ENCODE measurements at regions not wholly inside any gene's neighbourhood (a gene's known extent, or its start where the extent isn't known, plus 50 kb on each side); places are given as distances from the start of the nearest gene placed in this dataset.
A peak's percentile ranks its signal among the peaks of the same experiment; 100 is the strongest.

- no peak for ATAC-seq
Measured at GRCh38 chr9:129398961-129399633, 221.0 kb upstream of the IER5L start.

DNA sequence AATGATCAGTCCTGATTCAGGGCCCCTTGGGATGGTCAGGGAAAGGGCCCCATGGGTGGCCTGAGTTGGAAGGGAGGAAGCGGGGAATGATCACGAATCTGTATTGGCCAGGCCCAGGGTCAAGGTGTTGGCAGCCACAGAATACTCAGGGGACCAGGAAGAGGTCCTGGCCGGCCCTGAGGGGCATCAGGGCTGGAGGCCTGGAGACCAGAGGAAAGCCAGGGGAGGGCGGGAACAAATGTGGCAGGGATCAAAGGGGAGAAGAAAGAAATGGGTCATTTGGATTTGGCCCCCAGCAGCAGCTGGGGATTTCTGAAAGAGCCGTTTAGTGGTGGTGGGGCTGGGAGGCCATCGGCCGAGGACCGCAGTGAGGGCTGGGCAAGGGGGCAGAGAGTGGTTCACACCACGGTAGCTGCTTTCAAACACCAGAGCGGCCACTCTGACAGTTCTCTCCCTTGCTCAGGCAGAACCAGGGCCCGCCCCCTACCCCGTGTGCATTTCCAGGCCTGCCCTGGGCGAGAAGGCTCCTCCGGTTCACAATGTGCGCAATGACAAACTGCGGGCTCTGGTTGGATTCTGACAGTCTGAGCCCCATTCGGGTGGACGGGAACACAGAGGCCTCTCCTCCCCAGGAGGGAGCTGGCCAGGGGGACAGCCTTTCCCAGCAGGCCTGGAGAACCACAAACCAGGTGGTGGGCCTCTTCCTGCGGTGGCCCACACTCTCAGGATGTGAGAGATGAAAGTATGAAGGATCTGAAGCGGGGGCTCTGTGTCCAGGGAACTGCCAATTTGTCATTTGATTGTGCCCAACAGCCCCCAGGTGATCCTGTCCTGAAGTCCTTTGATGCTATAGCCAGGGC is 220.3 kb upstream of the IER5L start:
- ATAC-seq: no peak

GRCh38 chr9:129397335-129397734 is 219.3 kb upstream of the IER5L start:
- no peak for ATAC-seq

GRCh38 chr9:129396365-129396708 is 218.3 kb upstream of the IER5L start:
- ATAC-seq: no peak

- ATAC-seq: no peak
Measured at GRCh38 chr9:129395633-129396364, 217.7 kb upstream of the IER5L start.

- no peak for ATAC-seq
Measured at GRCh38 chr9:129394886-129395279, 216.8 kb upstream of the IER5L start.

DNA sequence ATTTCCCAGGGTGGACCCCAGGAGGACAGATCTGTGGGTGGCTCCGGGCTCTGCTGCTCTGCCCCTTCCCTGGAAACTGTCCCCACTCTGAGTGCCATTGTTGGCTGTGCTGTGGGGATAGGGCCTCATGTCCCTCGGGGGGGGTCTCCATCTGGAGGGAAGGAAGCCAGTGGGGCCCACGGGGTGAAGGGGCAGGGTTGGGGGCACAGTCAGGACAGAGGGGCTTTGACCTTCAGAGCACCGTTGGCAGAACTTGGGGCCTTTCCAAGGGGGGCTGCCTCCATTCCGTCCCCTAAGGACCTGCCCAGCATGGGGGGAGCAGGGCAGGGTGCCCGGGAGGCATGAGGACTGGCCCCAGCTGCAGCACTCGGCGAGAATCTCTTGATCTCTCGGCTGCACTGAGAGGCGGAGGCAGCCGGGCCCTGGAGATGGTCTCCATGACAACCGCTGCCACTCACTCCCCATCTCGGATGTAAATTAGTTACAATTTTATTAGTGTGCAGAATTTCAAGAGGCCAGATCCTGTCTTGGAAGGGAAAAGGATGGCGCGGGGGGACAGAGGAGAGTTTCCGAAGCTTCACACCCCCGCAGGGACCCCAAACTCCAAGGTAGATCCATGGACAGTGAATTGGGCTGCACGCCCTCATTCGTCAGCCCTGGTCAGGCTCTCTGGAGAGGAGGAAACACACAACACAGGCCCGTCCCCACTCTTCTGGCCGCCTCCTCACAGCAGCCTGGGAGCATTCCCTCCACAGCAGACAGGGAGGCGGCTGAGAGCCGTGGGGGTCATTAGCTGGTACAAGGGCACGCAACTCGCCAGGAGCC is 216.2 kb upstream of the IER5L start:
- no peak for ATAC-seq

GRCh38 chr9:129393064-129393463 is 215.0 kb upstream of the IER5L start:
- ATAC-seq: no peak

DNA sequence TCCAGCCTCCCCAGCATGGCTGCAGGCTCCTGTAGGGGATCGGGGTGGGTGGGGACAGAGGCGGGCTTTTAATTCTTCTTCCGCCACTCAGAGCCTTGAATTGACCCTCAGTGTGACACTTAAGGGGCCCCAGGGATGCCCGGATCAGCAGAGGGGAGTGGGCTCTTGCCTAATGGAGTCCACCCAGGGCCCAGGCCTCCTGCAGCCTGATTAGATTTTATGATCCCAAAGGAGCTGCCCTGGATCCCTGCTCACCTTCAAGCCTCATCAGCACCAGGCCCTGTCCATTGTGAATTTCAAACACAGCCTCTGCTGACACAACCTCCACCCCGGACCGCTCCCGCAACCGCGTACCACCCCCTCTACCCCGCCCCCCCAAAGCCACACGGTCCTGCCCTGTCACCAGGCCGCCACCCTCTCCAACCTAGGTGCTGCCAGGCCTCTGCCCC is 214.1 kb upstream of the IER5L start:
- ATAC-seq: peak; percentile 49

- no peak for ATAC-seq
Measured at GRCh38 chr9:129391221-129391661, 213.2 kb upstream of the IER5L start.

- ATAC-seq: no peak
Measured at GRCh38 chr9:129390541-129390940, 212.5 kb upstream of the IER5L start.

- no peak for ATAC-seq
Measured at GRCh38 chr9:129387822-129388221, 209.8 kb upstream of the IER5L start.

GRCh38 chr9:129386812-129387177 is 208.7 kb upstream of the IER5L start:
- ATAC-seq: no peak

- ATAC-seq: no peak
Measured at GRCh38 chr9:129385211-129385934, 207.3 kb upstream of the IER5L start.

GRCh38 chr9:129384491-129385210 is 206.6 kb upstream of the IER5L start:
- ATAC-seq: no peak

- peak; percentile 84 for ATAC-seq
Measured at GRCh38 chr9:129383561-129384490, 205.8 kb upstream of the IER5L start.

GRCh38 chr9:129383019-129383560 is 205.0 kb upstream of the IER5L start:
- peak; percentile 86 for ATAC-seq

- no peak for ATAC-seq
Measured at GRCh38 chr9:129382281-129383018, 204.4 kb upstream of the IER5L start.

DNA sequence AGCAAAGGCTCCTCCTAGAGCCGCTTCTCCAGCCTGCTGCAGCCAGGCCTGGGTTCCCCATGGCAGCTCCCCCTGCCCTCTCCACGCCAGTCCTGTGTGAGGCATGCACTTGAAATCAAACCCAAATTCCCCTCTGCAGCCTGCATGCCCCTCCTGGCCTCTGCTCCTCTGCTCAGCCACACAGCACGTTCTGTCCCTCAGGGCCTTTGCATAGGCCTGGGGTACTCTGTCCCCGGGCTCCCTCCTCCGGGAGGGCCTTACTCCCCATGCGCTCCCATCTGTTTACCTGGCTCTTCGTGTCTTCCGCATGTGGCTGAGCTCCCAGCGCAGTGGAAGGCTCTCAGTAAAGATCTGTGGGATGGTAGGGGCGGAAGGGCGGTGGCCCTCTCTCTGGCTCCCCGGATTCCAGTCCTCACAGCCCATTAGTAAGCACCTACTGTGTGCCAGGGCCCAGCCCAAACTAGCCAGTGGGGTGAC is 203.5 kb upstream of the IER5L start:
- no peak for ATAC-seq
